NCI-H446 treated with DMSO at 0.1 percent for 48 hours (cell line): ENCODE measurements at regions not wholly inside any gene's neighbourhood (a gene's known extent, or its start where the extent isn't known, plus 50 kb on each side); places are given as distances from the start of the nearest gene placed in this dataset.

Experiments
- DNase-seq: peaks from one replicate; lab custom pipeline; 2025; lab: John Stamatoyannopoulos, UW

- DNase-seq: no peak
These were observed 89.3 kb upstream of the UNC5B start for GRCh38 chr10:71123023-71123422.

GRCh38 chr10:71124921-71125748 lies 87.2 kb upstream of the UNC5B start:
- no peak for DNase-seq

GRCh38 chr10:71125749-71126107 lies 86.6 kb upstream of the UNC5B start:
- DNase-seq: no peak

GRCh38 chr10:71126432-71126831 lies 85.9 kb upstream of the UNC5B start:
- no peak for DNase-seq

- no peak for DNase-seq
These were observed 85.3 kb upstream of the UNC5B start for GRCh38 chr10:71127104-71127503.

GRCh38 chr10:71127773-71128172 lies 84.6 kb upstream of the UNC5B start:
- no peak for DNase-seq

GRCh38 chr10:71128311-71128980 lies 83.9 kb upstream of the UNC5B start:
- DNase-seq: no peak

- DNase-seq: peak; percentile 25
These were observed 81.3 kb upstream of the UNC5B start for GRCh38 chr10:71131096-71131495.

- no peak for DNase-seq
These were observed 80.8 kb upstream of the UNC5B start for GRCh38 chr10:71131508-71132088.

GRCh38 chr10:71132321-71132810 lies 80.0 kb upstream of the UNC5B start:
- no peak for DNase-seq

- no peak for DNase-seq
These were observed 78.4 kb upstream of the UNC5B start for GRCh38 chr10:71133710-71134686.

GRCh38 chr10:71134732-71135211 lies 77.6 kb upstream of the UNC5B start:
- no peak for DNase-seq

GRCh38 chr10:71135236-71135635 lies 77.1 kb upstream of the UNC5B start:
- DNase-seq: no peak

- no peak for DNase-seq
These were observed 76.2 kb upstream of the UNC5B start for GRCh38 chr10:71136036-71136721.

GRCh38 chr10:71137701-71138100 lies 74.7 kb upstream of the UNC5B start:
- no peak for DNase-seq

GRCh38 chr10:71138166-71138830 lies 74.1 kb upstream of the UNC5B start:
- DNase-seq: peak; percentile 19

GRCh38 chr10:71141528-71141927 lies 70.8 kb upstream of the UNC5B start:
- no peak for DNase-seq

GRCh38 chr10:71143170-71143569 lies 69.2 kb upstream of the UNC5B start:
- no peak for DNase-seq

GRCh38 chr10:71143610-71144009 lies 68.8 kb upstream of the UNC5B start:
- no peak for DNase-seq

- DNase-seq: no peak
These were observed 67.5 kb upstream of the UNC5B start for GRCh38 chr10:71144824-71145223.
